ENCODE measurements at regions not wholly inside any gene's neighbourhood (a gene's known extent, or its start where the extent isn't known, plus 50 kb on each side); places are given as distances from the start of the nearest gene placed in this dataset.

DNA sequence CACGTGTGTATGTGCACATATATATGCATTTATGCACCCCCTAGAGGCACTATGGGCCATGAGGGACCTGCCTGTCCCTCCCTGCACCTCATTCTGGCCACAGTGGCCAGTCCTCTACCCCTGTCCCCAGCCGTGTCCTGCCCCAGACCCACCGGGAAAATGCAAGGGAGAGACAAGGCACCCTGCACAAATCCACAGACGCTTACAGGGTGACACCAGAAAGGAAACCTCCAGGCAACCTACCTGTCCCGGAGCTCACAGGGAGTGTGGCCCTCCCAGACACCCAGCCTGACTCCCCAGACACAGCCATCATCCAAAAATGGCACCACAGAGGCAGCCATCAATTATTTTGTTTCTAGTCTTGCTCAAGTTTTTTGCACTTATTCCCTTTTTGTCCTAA, 440.4 kb downstream of the SOX9 start:
- Histone ChIP-seq H3K27ac (ENCODE audit: low read length) (no peak overlapping the region), H3K4me1 (ENCODE audit: control insufficient read depth, insufficient read depth, low read length) (peaks cover 12% of the 10 kb centered on the region), H3K4me3 (ENCODE audit: low read length) (no peak overlapping the region), H3K9me3 (ENCODE audit: control insufficient read depth, low read depth, low read length) (no peaks in the 10 kb centered on the region), H3K27me3 (ENCODE audit: control insufficient read depth, insufficient read depth, low read length) (no peaks in the 10 kb centered on the region), H3K36me3 (ENCODE audit: control insufficient read depth, insufficient read depth, low read length) (peaks cover 3% of the 10 kb centered on the region)
- no peak for DNase-seq
- no CpG with 5 or more reads among the region's 5 CpGs for WGBS (ENCODE audit: insufficient coverage, low lambda C conversion rate)

DNA sequence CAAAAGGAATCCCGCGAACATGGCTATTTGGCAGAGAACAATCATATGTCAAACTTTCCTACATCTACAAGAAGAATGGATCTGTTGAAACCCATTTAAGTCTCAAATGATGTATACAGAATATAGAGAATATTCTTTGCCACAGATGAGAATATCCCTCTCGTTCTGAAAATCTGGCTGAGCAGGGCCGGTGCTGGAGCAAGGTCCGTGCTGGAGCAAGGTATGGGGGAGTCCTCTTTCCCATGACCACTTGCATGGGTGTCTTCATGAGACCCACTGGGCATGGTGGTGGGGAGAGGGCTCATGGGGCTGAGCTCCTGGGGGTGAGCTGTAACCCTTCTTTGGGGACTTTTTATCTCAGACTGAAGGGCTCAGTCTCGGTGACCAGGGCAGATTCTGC, 440.9 kb downstream of the SOX9 start:
- Histone ChIP-seq H3K27me3 (ENCODE audit: control insufficient read depth, insufficient read depth, low read length) (no peaks in the 10 kb centered on the region), H3K36me3 (ENCODE audit: control insufficient read depth, insufficient read depth, low read length) (peaks cover 3% of the 10 kb centered on the region), H3K4me1 (ENCODE audit: control insufficient read depth, insufficient read depth, low read length) (peaks cover 12% of the 10 kb centered on the region), H3K27ac (ENCODE audit: low read length) (no peak overlapping the region), H3K4me3 (ENCODE audit: low read length) (no peak overlapping the region), H3K9me3 (ENCODE audit: control insufficient read depth, low read depth, low read length) (no peaks in the 10 kb centered on the region)
- 100% methylated on average over 2 of the region's 6 CpGs for WGBS (ENCODE audit: insufficient coverage, low lambda C conversion rate)
- no peak for DNase-seq

DNA sequence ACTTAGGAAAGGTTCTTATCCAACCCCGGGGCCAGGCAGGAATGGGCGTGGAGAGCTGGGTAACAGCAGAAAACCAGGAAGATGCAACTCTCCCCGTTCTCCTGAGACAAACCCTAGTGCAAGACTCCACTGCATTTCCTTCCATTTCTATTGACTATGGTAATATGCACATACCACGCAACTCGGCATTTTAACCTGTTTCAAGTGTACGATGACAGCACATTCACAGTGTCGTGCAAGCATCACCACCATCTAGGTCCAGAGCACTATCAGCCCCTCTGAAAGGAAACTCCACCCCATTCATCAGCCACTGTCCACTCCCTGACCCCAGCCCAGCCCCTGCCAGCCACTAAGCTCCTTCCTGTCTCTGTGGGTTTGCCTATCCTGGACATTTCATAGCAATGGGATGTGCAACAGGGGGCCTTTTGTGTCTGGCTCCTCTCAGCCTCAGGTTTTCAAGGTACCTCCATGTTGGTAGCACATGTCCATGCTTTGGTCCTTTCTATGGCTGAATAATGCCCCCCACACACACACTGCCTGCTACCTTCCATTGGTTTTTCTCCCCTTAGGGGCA, 441.9 kb downstream of the SOX9 start:
- H3K4me3 ChIP-seq (ENCODE audit: low read length) = no peak overlapping the region
- no peak overlapping the region for H3K27ac ChIP-seq (ENCODE audit: low read length)
- WGBS (ENCODE audit: insufficient coverage, low lambda C conversion rate) = no CpG with 5 or more reads among the region's 7 CpGs
- no peak for DNase-seq
- H3K27me3 ChIP-seq (ENCODE audit: control insufficient read depth, insufficient read depth, low read length) = no peaks in the 10 kb centered on the region
- peaks cover 12% of the 10 kb centered on the region for H3K4me1 ChIP-seq (ENCODE audit: control insufficient read depth, insufficient read depth, low read length)
- peaks cover 3% of the 10 kb centered on the region for H3K36me3 ChIP-seq (ENCODE audit: control insufficient read depth, insufficient read depth, low read length)
- H3K9me3 ChIP-seq (ENCODE audit: control insufficient read depth, low read depth, low read length) = no peaks in the 10 kb centered on the region

DNA sequence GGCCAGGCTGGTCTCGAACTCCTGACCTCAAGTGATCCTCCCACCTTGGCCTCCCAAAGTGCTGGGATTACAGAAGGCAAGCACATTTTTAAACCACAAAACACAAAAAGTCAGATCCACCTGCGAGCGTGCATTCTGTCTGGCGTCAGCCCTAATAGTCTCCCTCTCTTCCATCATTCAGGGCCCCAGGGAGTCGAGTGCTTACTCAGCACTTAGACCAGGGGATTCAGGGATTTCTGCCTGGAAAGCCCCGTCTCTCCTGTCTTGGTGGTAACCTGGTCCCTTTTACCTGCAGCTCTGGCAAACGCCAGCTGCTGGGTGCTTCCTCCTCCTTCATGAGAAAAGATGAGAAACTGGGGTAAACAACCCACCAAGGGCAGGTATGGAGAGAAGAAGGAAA, 443.1 kb downstream of the SOX9 start:
- H3K27me3 ChIP-seq (ENCODE audit: control insufficient read depth, insufficient read depth, low read length) = no peaks in the 10 kb centered on the region
- WGBS (ENCODE audit: insufficient coverage, low lambda C conversion rate) = 90% methylated on average over 2 of the region's 7 CpGs
- no peak for DNase-seq
- peaks cover 12% of the 10 kb centered on the region for H3K4me1 ChIP-seq (ENCODE audit: control insufficient read depth, insufficient read depth, low read length)
- H3K36me3 ChIP-seq (ENCODE audit: control insufficient read depth, insufficient read depth, low read length) = peaks cover 3% of the 10 kb centered on the region
- H3K9me3 ChIP-seq (ENCODE audit: control insufficient read depth, low read depth, low read length) = no peaks in the 10 kb centered on the region
- H3K4me3 ChIP-seq (ENCODE audit: low read length) = no peak overlapping the region
- H3K27ac ChIP-seq (ENCODE audit: low read length) = no peak overlapping the region

DNA sequence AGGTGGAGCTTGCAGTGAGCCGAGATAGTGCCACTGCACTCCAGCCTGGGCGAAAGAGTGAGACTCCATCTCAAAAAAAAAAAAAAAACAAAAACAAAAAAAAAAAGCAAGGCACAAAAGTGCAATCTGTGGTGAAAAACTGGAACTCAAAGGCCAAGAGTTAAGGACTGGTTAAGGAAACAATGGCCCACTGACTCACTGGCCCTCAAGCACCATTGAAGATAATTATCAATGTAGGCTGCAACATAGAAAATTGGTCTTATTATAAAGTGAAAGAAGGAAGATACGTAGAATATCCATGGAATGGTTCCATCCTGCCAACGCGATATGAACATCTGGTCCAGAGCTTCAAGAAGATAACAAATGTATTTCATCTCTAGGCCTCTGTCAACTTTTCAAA, 444.2 kb downstream of the SOX9 start:
- H3K9me3 ChIP-seq (ENCODE audit: control insufficient read depth, low read depth, low read length) = no peaks in the 10 kb centered on the region
- H3K27ac ChIP-seq (ENCODE audit: low read length) = no peak overlapping the region
- H3K4me3 ChIP-seq (ENCODE audit: low read length) = no peak overlapping the region
- no peaks in the 10 kb centered on the region for H3K27me3 ChIP-seq (ENCODE audit: control insufficient read depth, insufficient read depth, low read length)
- 100% methylated on average over 2 of the region's 5 CpGs for WGBS (ENCODE audit: insufficient coverage, low lambda C conversion rate)
- DNase-seq = no peak
- H3K4me1 ChIP-seq (ENCODE audit: control insufficient read depth, insufficient read depth, low read length) = peaks cover 12% of the 10 kb centered on the region
- peaks cover 3% of the 10 kb centered on the region for H3K36me3 ChIP-seq (ENCODE audit: control insufficient read depth, insufficient read depth, low read length)

DNA sequence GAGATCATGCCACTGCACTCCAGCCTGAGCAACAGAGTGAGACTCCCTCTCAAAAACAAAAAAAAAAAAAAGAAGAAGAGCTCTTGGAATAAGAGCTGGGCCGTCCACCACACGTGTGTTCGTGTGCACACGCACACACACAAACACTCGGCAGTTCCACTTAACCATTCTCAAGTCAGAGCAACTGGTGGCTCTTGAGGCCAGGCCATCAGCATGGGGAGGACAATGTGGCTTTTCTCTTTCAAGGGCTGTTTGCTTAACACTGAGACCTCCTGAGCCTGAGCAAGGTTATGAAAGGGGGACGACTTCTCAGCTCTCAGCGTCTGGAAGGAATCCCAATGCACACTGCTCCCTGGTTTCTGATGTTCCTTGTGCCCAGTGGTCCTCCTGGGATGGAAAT, 444.9 kb downstream of the SOX9 start:
- Histone ChIP-seq H3K4me3 (ENCODE audit: low read length) (no peak overlapping the region), H3K4me1 (ENCODE audit: control insufficient read depth, insufficient read depth, low read length) (peaks cover 6% of the 10 kb centered on the region), H3K9me3 (ENCODE audit: control insufficient read depth, low read depth, low read length) (no peaks in the 10 kb centered on the region), H3K27me3 (ENCODE audit: control insufficient read depth, insufficient read depth, low read length) (no peaks in the 10 kb centered on the region), H3K36me3 (ENCODE audit: control insufficient read depth, insufficient read depth, low read length) (peaks cover 3% of the 10 kb centered on the region), H3K27ac (ENCODE audit: low read length) (no peak overlapping the region)
- DNase-seq = no peak
- WGBS (ENCODE audit: insufficient coverage, low lambda C conversion rate) = no CpG with 5 or more reads among the region's 7 CpGs

DNA sequence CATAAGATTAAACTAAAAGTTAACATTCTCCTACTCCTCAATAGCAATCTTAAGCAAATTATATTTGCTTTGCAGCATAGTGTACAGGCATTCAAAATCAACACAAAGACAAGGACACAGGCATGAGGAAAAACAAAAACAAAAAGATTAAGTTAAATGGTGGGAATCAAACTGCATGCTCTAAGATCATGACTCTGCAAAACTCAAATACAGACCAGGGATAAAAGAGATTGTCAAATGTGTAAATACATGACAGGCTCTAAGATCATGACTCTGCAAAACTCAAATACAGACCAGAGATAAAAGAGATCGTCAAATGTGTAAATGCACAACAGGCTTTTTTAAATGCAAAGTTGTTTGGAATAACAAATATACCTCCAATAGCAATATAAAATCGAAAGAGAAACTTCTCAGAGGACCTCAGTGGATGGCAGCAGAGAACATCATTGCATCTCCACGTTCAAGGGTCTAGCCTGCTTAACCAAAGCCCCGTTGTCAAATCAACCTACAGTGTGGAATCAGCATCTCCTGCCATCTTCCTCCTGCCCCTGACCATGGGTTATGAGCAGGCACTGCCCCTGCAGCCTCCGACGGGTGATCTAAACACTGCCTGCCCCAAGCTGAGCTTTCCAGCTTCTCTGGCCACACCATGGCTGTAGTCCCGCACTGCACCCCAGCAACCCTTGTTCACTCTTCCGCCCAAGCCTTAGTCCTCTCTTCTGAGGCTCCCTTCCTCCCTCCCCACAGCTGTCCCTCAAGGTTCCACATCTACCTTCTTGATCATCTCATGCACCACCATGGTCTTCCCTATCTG, 446.1 kb downstream of the SOX9 start:
- peaks cover 10% of the 10 kb centered on the region for H3K4me1 ChIP-seq (ENCODE audit: control insufficient read depth, insufficient read depth, low read length)
- H3K9me3 ChIP-seq (ENCODE audit: control insufficient read depth, low read depth, low read length) = no peaks in the 10 kb centered on the region
- H3K27ac ChIP-seq (ENCODE audit: low read length) = no peak overlapping the region
- H3K27me3 ChIP-seq (ENCODE audit: control insufficient read depth, insufficient read depth, low read length) = no peaks in the 10 kb centered on the region
- no peak for DNase-seq
- no CpG with 5 or more reads among the region's 8 CpGs for WGBS (ENCODE audit: insufficient coverage, low lambda C conversion rate)
- H3K36me3 ChIP-seq (ENCODE audit: control insufficient read depth, insufficient read depth, low read length) = peaks cover 3% of the 10 kb centered on the region
- H3K4me3 ChIP-seq (ENCODE audit: low read length) = no peak overlapping the region

DNA sequence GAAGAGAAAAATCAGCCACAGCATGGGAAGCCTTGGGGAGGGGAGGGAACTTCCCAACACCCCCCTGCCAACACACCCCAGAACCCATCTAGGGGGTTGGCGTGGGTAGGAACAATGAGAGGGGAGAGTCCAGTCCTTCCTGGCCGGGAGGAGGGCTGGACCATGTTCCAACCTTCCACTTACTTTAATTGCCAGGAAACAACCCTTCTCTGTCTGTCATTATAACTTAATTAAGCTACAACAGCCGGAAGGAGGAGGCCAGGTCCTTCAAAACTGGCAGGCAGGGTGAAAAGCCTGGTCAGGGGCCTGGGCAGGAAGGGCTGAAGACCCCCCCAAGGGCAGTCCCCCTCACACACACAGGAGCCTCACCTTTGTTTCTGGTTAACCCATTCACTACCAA, 447.0 kb downstream of the SOX9 start:
- peaks cover 7% of the 10 kb centered on the region for H3K4me1 ChIP-seq (ENCODE audit: control insufficient read depth, insufficient read depth, low read length)
- no peaks in the 10 kb centered on the region for H3K27me3 ChIP-seq (ENCODE audit: control insufficient read depth, insufficient read depth, low read length)
- H3K9me3 ChIP-seq (ENCODE audit: control insufficient read depth, low read depth, low read length) = no peaks in the 10 kb centered on the region
- no peak overlapping the region for H3K4me3 ChIP-seq (ENCODE audit: low read length)
- H3K27ac ChIP-seq (ENCODE audit: low read length) = no peak overlapping the region
- DNase-seq = no peak
- WGBS (ENCODE audit: insufficient coverage, low lambda C conversion rate) = no CpG with 5 or more reads among the region's 3 CpGs
- peaks cover 3% of the 10 kb centered on the region for H3K36me3 ChIP-seq (ENCODE audit: control insufficient read depth, insufficient read depth, low read length)

DNA sequence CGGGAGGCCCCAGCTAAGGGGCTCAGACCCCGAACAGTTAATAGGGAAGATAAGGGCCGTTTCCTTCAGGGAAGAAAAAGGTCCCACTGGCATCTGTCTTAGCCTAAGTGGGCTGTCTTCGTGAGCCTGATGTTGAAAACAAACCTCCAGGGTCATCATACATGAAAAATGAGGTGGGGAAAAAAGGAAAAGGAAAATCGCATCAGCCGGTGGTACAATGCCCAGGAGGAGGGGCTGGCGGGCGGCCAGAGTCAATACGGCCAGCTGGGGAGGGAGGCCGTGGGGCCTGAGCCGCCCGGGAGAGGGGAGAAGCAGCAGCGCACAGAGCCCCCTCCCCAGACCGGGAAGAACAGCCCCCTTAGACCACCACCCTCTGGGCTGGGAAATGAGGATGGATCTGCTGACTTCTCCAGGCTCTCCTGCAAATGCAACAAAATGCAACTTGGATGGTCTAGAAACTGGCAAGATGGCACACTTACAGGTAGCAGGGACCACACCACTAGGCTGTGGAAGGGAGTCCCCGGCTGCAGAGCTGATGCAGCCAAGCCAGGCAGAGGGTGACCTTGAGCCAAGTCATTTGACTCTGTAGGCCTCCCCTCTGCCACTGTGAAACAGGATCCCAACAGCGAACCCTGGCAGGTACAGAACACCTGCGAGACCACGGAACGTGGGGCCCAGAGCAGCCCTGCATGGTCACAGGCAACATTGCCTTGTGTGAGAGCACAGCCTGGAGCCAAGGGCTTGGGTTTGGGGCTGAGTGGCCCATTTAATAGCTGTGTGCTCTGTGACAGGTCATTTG, 448.5 kb downstream of the SOX9 start:
- Histone ChIP-seq H3K36me3 (ENCODE audit: control insufficient read depth, insufficient read depth, low read length) (peaks cover 3% of the 10 kb centered on the region), H3K4me3 (ENCODE audit: low read length) (no peak overlapping the region), H3K27me3 (ENCODE audit: control insufficient read depth, insufficient read depth, low read length) (no peaks in the 10 kb centered on the region), H3K27ac (ENCODE audit: low read length) (no peak overlapping the region), H3K4me1 (ENCODE audit: control insufficient read depth, insufficient read depth, low read length) (peaks cover 7% of the 10 kb centered on the region), H3K9me3 (ENCODE audit: control insufficient read depth, low read depth, low read length) (no peaks in the 10 kb centered on the region)
- 100% methylated on average over 1 of the region's 19 CpGs for WGBS (ENCODE audit: insufficient coverage, low lambda C conversion rate)
- DNase-seq = no peak

DNA sequence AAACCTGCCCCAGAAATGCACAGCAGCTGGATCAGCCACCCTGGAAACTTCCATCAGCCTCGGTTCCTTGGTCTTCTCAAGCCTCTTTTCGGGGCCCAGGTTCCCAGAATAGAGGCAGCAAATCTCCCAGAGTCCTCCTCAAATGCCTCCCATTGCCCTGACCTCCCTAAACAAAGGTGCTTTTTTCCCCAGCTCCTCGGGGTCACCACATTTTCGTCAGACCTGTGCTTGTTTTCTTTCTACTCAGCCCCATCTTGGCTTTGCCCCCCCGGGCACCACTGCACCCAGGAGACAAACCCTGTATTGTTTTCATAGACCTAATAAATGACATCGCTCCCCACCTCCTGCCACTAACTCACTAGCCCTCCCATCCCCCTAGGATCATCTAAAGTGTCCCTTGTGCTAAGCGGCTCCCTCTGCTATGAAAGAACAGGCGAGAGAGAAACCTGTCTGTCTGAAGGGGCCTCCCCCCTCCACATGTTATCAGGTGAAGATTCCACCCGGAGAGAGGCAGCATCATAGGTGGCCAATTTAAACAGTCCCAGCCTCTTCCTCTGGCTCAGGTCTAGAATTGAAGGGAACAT, 451.1 kb downstream of the SOX9 start:
- DNase-seq = peak in 1 of 2 donors; percentile 57
- H3K27ac ChIP-seq (ENCODE audit: low read length) = no peak overlapping the region
- WGBS (ENCODE audit: insufficient coverage, low lambda C conversion rate) = 30% methylated on average over 2 of the region's 9 CpGs
- H3K9me3 ChIP-seq (ENCODE audit: control insufficient read depth, low read depth, low read length) = no peaks in the 10 kb centered on the region
- H3K36me3 ChIP-seq (ENCODE audit: control insufficient read depth, insufficient read depth, low read length) = no peaks in the 10 kb centered on the region
- H3K4me1 ChIP-seq (ENCODE audit: control insufficient read depth, insufficient read depth, low read length) = peaks cover 22% of the 10 kb centered on the region
- no peak overlapping the region for H3K4me3 ChIP-seq (ENCODE audit: low read length)
- no peaks in the 10 kb centered on the region for H3K27me3 ChIP-seq (ENCODE audit: control insufficient read depth, insufficient read depth, low read length)
